ENCODE measurements at regions not wholly inside any gene's neighbourhood (a gene's known extent, or its start where the extent isn't known, plus 50 kb on each side); places are given as distances from the start of the nearest gene placed in this dataset.
A peak's percentile ranks its signal among the peaks of the same experiment; 100 is the strongest.

DNA sequence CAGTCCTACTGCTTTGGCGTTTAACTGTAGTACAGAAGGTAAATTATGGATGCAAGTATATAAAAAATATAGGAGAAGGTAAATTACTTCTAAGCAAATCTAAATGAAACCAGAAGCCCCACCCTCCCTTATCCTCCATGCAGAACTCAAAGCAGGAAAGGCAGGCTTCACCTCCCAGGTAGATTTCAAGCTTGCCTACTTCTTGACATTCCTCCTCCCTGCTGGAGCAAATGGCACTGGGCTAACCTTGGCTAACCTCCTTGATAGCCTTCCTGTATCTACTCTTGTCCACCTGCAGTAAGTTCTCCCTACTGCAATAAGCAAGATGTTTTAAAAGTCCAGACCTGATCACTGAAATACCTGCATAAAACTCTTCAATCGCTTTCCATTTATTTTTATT is 396.0 kb downstream of the IRS2 start:
- Histone ChIP-seq H3K9me2 (ENCODE audit: insufficient read depth) (no peaks in the 10 kb centered on the region), H3K27ac (peak overlapping the region; percentile 68), H3K4me1 (ENCODE audit: insufficient read depth) (peaks cover 38% of the 10 kb centered on the region), H3K9ac (no peak overlapping the region), H2AFZ (no peak overlapping the region), H3K9me3 (ENCODE audit: low read depth) (no peaks in the 10 kb centered on the region), H3K27me3 (replicated peaks; ENCODE audit: insufficient read depth) (no peaks in the 10 kb centered on the region), H3K4me3 (no peak overlapping the region), H4K20me1 (ENCODE audit: insufficient read depth) (no peaks in the 10 kb centered on the region), H3K79me2 (ENCODE audit: insufficient read depth) (no peaks in the 10 kb centered on the region), H3F3A (ENCODE audit: insufficient read depth) (peaks cover 22% of the 10 kb centered on the region; the same call in 1 of the 2 replicates), H3K36me3 (ENCODE audit: low read depth) (no peaks in the 10 kb centered on the region), H3K4me2 (ENCODE audit: unreplicated experiment) (peak overlapping the region; percentile 44)
- WGBS, 2 experiments (ENCODE audit: low coverage in 1 of 2, low lambda C conversion rate in 2 of 2, missing lambda C conversion rate in 2 of 2) = 44 to 46% methylated on average over 2 of the region's 2 CpGs
- TF ChIP-seq EZH2phosphoT487 (IDR thresholded peaks at IDR 0.05; ENCODE audit: insufficient read depth, low read depth) = no peak
- no peak for TF ChIP-seq EZH2 (IDR thresholded peaks at IDR 0.05; ENCODE audit: insufficient read depth, poor library complexity, severe bottlenecking)
- DNase-seq = no peak
- in situ Hi-C loops (cut with MboI) = no loop called here

DNA sequence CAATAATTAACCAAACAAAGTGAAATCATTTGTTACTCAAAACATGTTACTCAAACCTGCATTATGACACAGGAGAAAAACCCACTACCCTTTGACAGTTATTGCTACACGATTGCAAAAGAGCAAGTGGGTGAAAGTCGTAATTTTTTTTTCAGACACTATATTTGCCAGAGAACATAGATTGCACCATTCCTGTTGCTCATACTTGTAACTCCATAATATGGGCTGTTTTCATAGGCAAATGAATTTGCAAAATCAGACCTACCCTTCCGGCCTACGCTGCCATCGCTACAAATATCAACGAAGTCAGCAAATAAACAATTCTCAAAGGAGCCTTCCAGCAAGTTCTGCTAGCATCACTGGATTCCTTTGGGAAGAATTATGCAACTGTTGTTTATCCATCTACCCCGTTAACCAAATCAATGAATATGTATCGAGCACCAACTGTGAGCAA is 396.5 kb downstream of the IRS2 start:
- no peaks in the 10 kb centered on the region for H3K9me2 ChIP-seq (ENCODE audit: insufficient read depth)
- H3K4me1 ChIP-seq (ENCODE audit: insufficient read depth) = peaks cover 42% of the 10 kb centered on the region
- no peaks in the 10 kb centered on the region for H3K79me2 ChIP-seq (ENCODE audit: insufficient read depth)
- in situ Hi-C loops (cut with MboI) = no loop called here
- peak overlapping the region; percentile 44 for H3K4me2 ChIP-seq (ENCODE audit: unreplicated experiment)
- H3K27me3 ChIP-seq (replicated peaks; ENCODE audit: insufficient read depth) = no peaks in the 10 kb centered on the region
- H3K9ac ChIP-seq = no peak overlapping the region
- DNase-seq = peak; percentile 77
- H4K20me1 ChIP-seq (ENCODE audit: insufficient read depth) = no peaks in the 10 kb centered on the region
- H3K27ac ChIP-seq = peak overlapping the region; percentile 68
- 42 to 50% methylated on average over 8 of the region's 8 CpGs for WGBS, 2 experiments (ENCODE audit: low coverage in 1 of 2, low lambda C conversion rate in 2 of 2, missing lambda C conversion rate in 2 of 2)
- H3K36me3 ChIP-seq (ENCODE audit: low read depth) = no peaks in the 10 kb centered on the region
- H2AFZ ChIP-seq = 0 out of 2 replicates have a peak overlapping the region, but pooled peaks have one; percentile 9
- peaks cover 27% of the 10 kb centered on the region; the same call in 1 of the 2 replicates for H3F3A ChIP-seq (ENCODE audit: insufficient read depth)
- no peaks in the 10 kb centered on the region for H3K9me3 ChIP-seq (ENCODE audit: low read depth)
- TF ChIP-seq EZH2 (IDR thresholded peaks at IDR 0.05; ENCODE audit: insufficient read depth, poor library complexity, severe bottlenecking) (no peak), EZH2phosphoT487 (IDR thresholded peaks at IDR 0.05; ENCODE audit: insufficient read depth, low read depth) (no peak)
- H3K4me3 ChIP-seq = no peak overlapping the region

- Histone ChIP-seq H3K36me3 (ENCODE audit: low read depth) (no peaks in the 10 kb centered on the region), H3K4me2 (ENCODE audit: unreplicated experiment) (peak overlapping the region; percentile 44), H3K9me3 (ENCODE audit: low read depth) (no peaks in the 10 kb centered on the region), H3K4me3 (no peak overlapping the region), H3K9me2 (ENCODE audit: insufficient read depth) (no peaks in the 10 kb centered on the region), H3K27me3 (replicated peaks; ENCODE audit: insufficient read depth) (no peaks in the 10 kb centered on the region), H4K20me1 (ENCODE audit: insufficient read depth) (no peaks in the 10 kb centered on the region), H3F3A (ENCODE audit: insufficient read depth) (peaks cover 30% of the 10 kb centered on the region; the same call in 1 of the 2 replicates), H3K79me2 (ENCODE audit: insufficient read depth) (no peaks in the 10 kb centered on the region), H3K27ac (peak overlapping the region; percentile 68), H3K4me1 (ENCODE audit: insufficient read depth) (peaks cover 40% of the 10 kb centered on the region), H3K9ac (no peak overlapping the region), H2AFZ (0 out of 2 replicates have a peak overlapping the region, but pooled peaks have one; percentile 9)
- TF ChIP-seq EZH2phosphoT487 (IDR thresholded peaks at IDR 0.05; ENCODE audit: insufficient read depth, low read depth) (no peak), EZH2 (IDR thresholded peaks at IDR 0.05; ENCODE audit: insufficient read depth, poor library complexity, severe bottlenecking) (no peak)
- in situ Hi-C loops (cut with MboI) = no loop called here
- 30 to 33% methylated on average over 5 of the region's 5 CpGs for WGBS, 2 experiments (ENCODE audit: low coverage in 1 of 2, low lambda C conversion rate in 2 of 2, missing lambda C conversion rate in 2 of 2)
- peak; percentile 77 for DNase-seq
Measured at GRCh38 chr13:109389456-109389855, 396.9 kb downstream of the IRS2 start.

- Histone ChIP-seq H3K36me3 (ENCODE audit: low read depth) (no peaks in the 10 kb centered on the region), H3K9me3 (ENCODE audit: low read depth) (no peaks in the 10 kb centered on the region), H3K4me2 (ENCODE audit: unreplicated experiment) (no peak overlapping the region), H3K27ac (no peak overlapping the region), H4K20me1 (ENCODE audit: insufficient read depth) (no peaks in the 10 kb centered on the region), H3K4me3 (no peak overlapping the region), H3F3A (ENCODE audit: insufficient read depth) (peaks cover 41% of the 10 kb centered on the region), H3K4me1 (ENCODE audit: insufficient read depth) (peaks cover 46% of the 10 kb centered on the region), H3K27me3 (replicated peaks; ENCODE audit: insufficient read depth) (no peaks in the 10 kb centered on the region), H2AFZ (no peak overlapping the region), H3K9ac (no peak overlapping the region), H3K79me2 (ENCODE audit: insufficient read depth) (no peaks in the 10 kb centered on the region), H3K9me2 (ENCODE audit: insufficient read depth) (no peaks in the 10 kb centered on the region)
- in situ Hi-C loops (cut with MboI) = no loop called here
- DNase-seq = no peak
- WGBS, 2 experiments (ENCODE audit: low coverage in 1 of 2, low lambda C conversion rate in 2 of 2, missing lambda C conversion rate in 2 of 2) = 66 to 68% methylated on average over 7 of the region's 7 CpGs
- TF ChIP-seq EZH2 (IDR thresholded peaks at IDR 0.05; ENCODE audit: insufficient read depth, poor library complexity, severe bottlenecking) = no peak
- no peak for TF ChIP-seq EZH2phosphoT487 (IDR thresholded peaks at IDR 0.05; ENCODE audit: insufficient read depth, low read depth)
Measured at GRCh38 chr13:109387471-109387870, 398.9 kb downstream of the IRS2 start.

DNA sequence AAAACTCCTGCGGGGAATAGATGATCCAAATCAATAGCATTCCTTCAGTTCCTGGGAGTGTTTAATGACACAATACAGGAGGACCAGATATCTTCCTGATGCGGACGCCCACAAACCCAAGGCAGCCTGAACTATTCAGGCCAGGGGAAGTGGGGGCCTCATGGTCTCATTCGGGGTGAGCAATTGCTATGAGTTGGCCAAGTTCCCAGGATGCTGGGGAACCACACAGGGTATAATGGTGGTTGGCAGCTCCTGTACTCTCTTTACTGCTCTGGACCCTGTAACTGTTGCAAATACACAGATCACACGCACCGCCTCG is 401.2 kb downstream of the IRS2 start:
- Histone ChIP-seq H3K4me1 (ENCODE audit: insufficient read depth) (peaks cover 52% of the 10 kb centered on the region), H3K9me3 (ENCODE audit: low read depth) (no peaks in the 10 kb centered on the region), H3K4me3 (no peak overlapping the region), H3K9ac (no peak overlapping the region), H3K27ac (peak overlapping the region; percentile 60), H3K27me3 (replicated peaks; ENCODE audit: insufficient read depth) (no peaks in the 10 kb centered on the region), H4K20me1 (ENCODE audit: insufficient read depth) (no peaks in the 10 kb centered on the region), H3K4me2 (ENCODE audit: unreplicated experiment) (peak overlapping the region; percentile 44), H3F3A (ENCODE audit: insufficient read depth) (peaks cover 52% of the 10 kb centered on the region), H2AFZ (no peak overlapping the region), H3K79me2 (ENCODE audit: insufficient read depth) (no peaks in the 10 kb centered on the region), H3K36me3 (ENCODE audit: low read depth) (no peaks in the 10 kb centered on the region), H3K9me2 (ENCODE audit: insufficient read depth) (no peaks in the 10 kb centered on the region)
- DNase-seq = peak; percentile 69
- in situ Hi-C loops (cut with MboI) = no loop called here
- TF ChIP-seq EZH2phosphoT487 (IDR thresholded peaks at IDR 0.05; ENCODE audit: insufficient read depth, low read depth) = no peak
- TF ChIP-seq EZH2 (IDR thresholded peaks at IDR 0.05; ENCODE audit: insufficient read depth, poor library complexity, severe bottlenecking) = no peak
- 50 to 55% methylated on average over 7 of the region's 7 CpGs for WGBS, 2 experiments (ENCODE audit: low coverage in 1 of 2, low lambda C conversion rate in 2 of 2, missing lambda C conversion rate in 2 of 2)
